Astrocyte (in vitro differentiated cells and primary cell): ENCODE measurements at regions not wholly inside any gene's neighbourhood (a gene's known extent, or its start where the extent isn't known, plus 50 kb on each side); places are given as distances from the start of the nearest gene placed in this dataset.

Source experiments
- DNase-seq: peaks from one replicate; pipeline ENCODE4 v3.0.0-alpha.2; 2010; ENCODE audit warnings: low read depth
- FAIRE-seq: peaks from 2 replicates; lab custom pipeline; 2011; peaks lifted over from hg19 to GRCh38; lab: Jason Lieb, UNC
- H2AFZ ChIP-seq: 2 replicates; pipeline ENCODE4 v1.6.0; 2012; ENCODE audit warnings: low read depth, low read length, inconsistent platforms
- H3K27ac ChIP-seq: 2 replicates; pipeline ENCODE4 v1.5.1; 2011; ENCODE audit warnings: low read depth, low read length, inconsistent platforms
- H3K27me3 ChIP-seq: 2 replicates; pipeline ENCODE4 v1.6.0; 2011; ENCODE audit warnings: low read length, inconsistent platforms; ENCODE audit not compliant: insufficient read depth
- H3K36me3 ChIP-seq: 2 replicates; pipeline ENCODE4 v1.5.1; 2011; ENCODE audit warnings: low read length, inconsistent platforms; ENCODE audit not compliant: insufficient read depth
- H3K4me1 ChIP-seq: 2 replicates; pipeline ENCODE4 v1.5.1; 2011; ENCODE audit warnings: low read length, inconsistent platforms; ENCODE audit not compliant: insufficient read depth
- H3K4me2 ChIP-seq: 2 replicates; pipeline ENCODE4 v1.6.0; 2012; ENCODE audit warnings: low read length, inconsistent platforms
- H3K4me3 ChIP-seq: 2 replicates; pipeline ENCODE4 v1.5.1; 2011; ENCODE audit warnings: low read depth, mild to moderate bottlenecking, low read length, inconsistent platforms; ENCODE audit not compliant: insufficient read depth
- H3K79me2 ChIP-seq: 2 replicates; pipeline ENCODE4 v1.6.0; 2012; ENCODE audit warnings: mild to moderate bottlenecking, low read length, inconsistent platforms; ENCODE audit not compliant: insufficient read depth
- H3K9ac ChIP-seq: 2 replicates; pipeline ENCODE4 v1.6.0; 2012; ENCODE audit warnings: mild to moderate bottlenecking, low read length, inconsistent platforms
- H3K9me3 ChIP-seq: 2 replicates; pipeline ENCODE4 v1.5.1; 2012; ENCODE audit warnings: low read depth, mild to moderate bottlenecking, low read length, inconsistent platforms; ENCODE audit not compliant: insufficient read depth
- H4K20me1 ChIP-seq: 2 replicates; pipeline ENCODE4 v1.6.0; 2012; ENCODE audit warnings: low read length, inconsistent platforms; ENCODE audit not compliant: insufficient read depth
- H3K27ac Mint-ChIP-seq: one replicate; pipeline ENCODE4 v1.8.0; 2021; ENCODE audit warnings: mild to moderate bottlenecking, mixed read lengths; ENCODE audit not compliant: unreplicated experiment
- H3K27me3 Mint-ChIP-seq: one replicate; pipeline ENCODE4 v1.8.0; 2021; ENCODE audit warnings: low read depth, mixed read lengths; ENCODE audit not compliant: unreplicated experiment
- H3K36me3 Mint-ChIP-seq: one replicate; pipeline ENCODE4 v1.8.0; 2021; ENCODE audit warnings: low read depth, mixed read lengths; ENCODE audit not compliant: unreplicated experiment
- H3K4me1 Mint-ChIP-seq: one replicate; pipeline ENCODE4 v1.8.0; 2021; ENCODE audit warnings: low read depth, mixed read lengths; ENCODE audit not compliant: unreplicated experiment
- H3K4me3 Mint-ChIP-seq: one replicate; pipeline ENCODE4 v1.8.0; 2021; ENCODE audit warnings: mild to moderate bottlenecking, moderate library complexity, mixed read lengths; ENCODE audit not compliant: unreplicated experiment
- H3K9me3 Mint-ChIP-seq: one replicate; pipeline ENCODE4 v1.8.0; 2021; ENCODE audit warnings: mild to moderate bottlenecking, mixed read lengths; ENCODE audit not compliant: unreplicated experiment
- CTCF ChIP-seq: IDR thresholded peaks from 2 replicates; pipeline ENCODE4 v1.5.1; 2011; ENCODE audit warnings: low read depth, mild to moderate bottlenecking, inconsistent platforms, low read length, moderate library complexity; ENCODE audit not compliant: insufficient read depth
- EZH2 ChIP-seq: IDR thresholded peaks from 2 replicates; pipeline ENCODE4 v1.6.1; 2012; ENCODE audit warnings: mild to moderate bottlenecking, low read length, inconsistent platforms; ENCODE audit not compliant: insufficient read depth

DNA sequence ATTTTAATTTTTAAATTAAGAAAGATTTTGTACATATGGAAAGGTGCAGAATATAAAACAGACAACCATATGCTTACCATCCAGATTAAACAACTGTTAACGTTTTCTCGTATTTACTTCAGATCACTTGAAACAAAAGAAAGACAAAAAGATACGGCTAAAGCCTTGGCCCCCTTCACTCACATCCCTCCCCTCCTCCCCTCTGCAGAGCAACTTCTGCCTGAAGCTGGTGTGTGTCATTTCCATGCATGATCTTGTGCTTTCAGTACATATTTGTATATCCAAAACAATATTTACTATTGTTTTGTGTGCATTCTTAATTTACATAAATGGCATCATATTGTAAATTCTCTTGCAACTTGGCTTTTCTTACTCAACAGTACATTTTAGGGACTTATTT is 68.5 kb upstream of the ANKRD1 start:
- no peak for TF ChIP-seq CTCF
- TF ChIP-seq EZH2: no peak
- H3K36me3 ChIP-seq: no peaks in the 10 kb centered on the region
- no peaks in the 10 kb centered on the region for H3K9me3 ChIP-seq
- no peak overlapping the region for H3K27ac Mint-ChIP-seq
- no peak overlapping the region for H3K27ac ChIP-seq
- no peaks in the 10 kb centered on the region for H3K36me3 Mint-ChIP-seq
- no peak for FAIRE-seq
- H3K4me1 Mint-ChIP-seq: no peaks in the 10 kb centered on the region
- no peaks in the 10 kb centered on the region for H3K4me1 ChIP-seq
- no peak overlapping the region for H3K9ac ChIP-seq
- no peak overlapping the region for H3K4me3 ChIP-seq
- H3K27me3 Mint-ChIP-seq: peaks cover 7% of the 10 kb centered on the region
- no peak overlapping the region for H2AFZ ChIP-seq
- no peaks in the 10 kb centered on the region for H4K20me1 ChIP-seq
- peaks cover 2% of the 10 kb centered on the region for H3K9me3 Mint-ChIP-seq
- no peak overlapping the region for H3K4me2 ChIP-seq
- H3K27me3 ChIP-seq: no peaks in the 10 kb centered on the region
- no peak overlapping the region for H3K4me3 Mint-ChIP-seq
- DNase-seq: no peak
- no peaks in the 10 kb centered on the region for H3K79me2 ChIP-seq

DNA sequence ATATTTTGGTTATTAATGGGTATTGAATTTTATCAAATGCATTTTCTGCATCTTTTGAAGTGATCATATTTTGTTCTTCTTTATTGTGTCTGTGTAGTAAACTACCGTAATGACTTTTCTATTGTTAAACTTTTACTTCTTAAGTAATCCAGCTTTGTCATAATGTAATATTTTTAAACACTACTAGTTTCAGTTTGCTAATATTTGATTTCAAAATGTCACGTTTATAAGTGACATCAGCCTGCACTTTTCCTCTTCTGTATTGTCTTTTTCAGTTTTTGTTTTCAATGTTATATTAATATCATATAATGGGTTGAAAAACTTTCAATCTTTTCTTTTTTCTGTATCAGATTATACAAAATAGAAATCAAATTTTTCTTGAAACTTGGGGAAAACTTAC is 71.6 kb upstream of the ANKRD1 start:
- H3K27me3 ChIP-seq: no peaks in the 10 kb centered on the region
- H3K4me3 ChIP-seq: no peak overlapping the region
- no peaks in the 10 kb centered on the region for H3K4me1 ChIP-seq
- Mint-ChIP-seq H3K27me3 (no peaks in the 10 kb centered on the region), H3K36me3 (no peaks in the 10 kb centered on the region), H3K27ac (no peak overlapping the region), H3K9me3 (peaks cover under 1% of the 10 kb centered on the region), H3K4me1 (no peaks in the 10 kb centered on the region), H3K4me3 (no peak overlapping the region)
- no peak overlapping the region for H3K4me2 ChIP-seq
- DNase-seq: no peak
- peaks cover 2% of the 10 kb centered on the region for H3K9me3 ChIP-seq
- no peak for TF ChIP-seq CTCF
- H2AFZ ChIP-seq: no peak overlapping the region
- no peak overlapping the region for H3K9ac ChIP-seq
- H4K20me1 ChIP-seq: no peaks in the 10 kb centered on the region
- H3K27ac ChIP-seq: no peak overlapping the region
- no peaks in the 10 kb centered on the region for H3K79me2 ChIP-seq
- FAIRE-seq: no peak
- no peaks in the 10 kb centered on the region for H3K36me3 ChIP-seq

- TF ChIP-seq CTCF (no peak), EZH2 (no peak)
- FAIRE-seq (no peak), DNase-seq (peak; percentile 6)
- Mint-ChIP-seq H3K27me3 (no peaks in the 10 kb centered on the region), H3K9me3 (no peaks in the 10 kb centered on the region), H3K36me3 (no peaks in the 10 kb centered on the region), H3K4me1 (no peaks in the 10 kb centered on the region), H3K4me3 (no peak overlapping the region), H3K27ac (no peak overlapping the region)
- Histone ChIP-seq H4K20me1 (no peaks in the 10 kb centered on the region), H3K79me2 (no peaks in the 10 kb centered on the region), H2AFZ (no peak overlapping the region), H3K27ac (no peak overlapping the region), H3K4me3 (no peak overlapping the region), H3K36me3 (no peaks in the 10 kb centered on the region), H3K4me2 (no peak overlapping the region), H3K9ac (no peak overlapping the region), H3K27me3 (no peaks in the 10 kb centered on the region), H3K4me1 (no peaks in the 10 kb centered on the region), H3K9me3 (peaks cover 2% of the 10 kb centered on the region)
Measured at GRCh38 chr10:90993340-90993739, 72.5 kb upstream of the ANKRD1 start.
